ENCODE measurements at regions not wholly inside any gene's neighbourhood (a gene's known extent, or its start where the extent isn't known, plus 50 kb on each side); places are given as distances from the start of the nearest gene placed in this dataset.

DNA sequence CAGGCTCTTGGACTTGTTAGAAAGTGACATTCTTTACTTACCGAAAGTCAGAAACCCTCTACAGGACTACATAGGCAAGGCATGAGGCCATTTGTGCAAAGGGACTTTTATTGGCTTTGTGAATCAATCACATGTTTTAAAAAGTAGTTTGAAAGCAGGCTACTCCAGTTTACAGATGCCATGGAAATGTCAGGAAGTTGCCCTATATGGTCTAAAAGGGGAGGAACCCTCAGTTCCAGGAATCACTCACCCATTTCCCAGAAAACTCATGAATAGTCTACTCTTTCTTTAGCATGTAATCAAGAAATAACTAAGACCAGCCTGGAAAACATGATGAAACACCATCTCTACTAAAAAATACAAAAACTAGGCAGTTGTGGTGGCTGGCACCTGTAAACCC, 51.0 kb upstream of the MKRN3 start:
- TF ChIP-seq ARNTL (CRISPR knock-in tag; IDR thresholded peaks at IDR 0.05; ENCODE audit: borderline replicate concordance, low read depth) (no peak), TCF4 (CRISPR knock-in tag; IDR thresholded peaks at IDR 0.05; ENCODE audit: borderline replicate concordance) (no peak), ZFP30 (CRISPR knock-in tag; IDR thresholded peaks at IDR 0.05) (no peak), BACH2 (CRISPR knock-in tag; IDR thresholded peaks at IDR 0.05; ENCODE audit: borderline replicate concordance) (no peak), PATZ1 (CRISPR knock-in tag; IDR thresholded peaks at IDR 0.05; ENCODE audit: borderline replicate concordance) (no peak), ZNF70 (CRISPR knock-in tag; IDR thresholded peaks at IDR 0.05) (no peak), CREB5 (CRISPR knock-in tag; IDR thresholded peaks at IDR 0.05; ENCODE audit: low read depth) (no peak), CSDC2 (CRISPR knock-in tag; IDR thresholded peaks at IDR 0.05) (no peak)

Data from SK-N-SH treated with all-trans-retinoic acid at 6 μM for 48 hours (cell line).